Stomach (tissue), 4 donors: ENCODE measurements at regions not wholly inside any gene's neighbourhood (a gene's known extent, or its start where the extent isn't known, plus 50 kb on each side); places are given as distances from the start of the nearest gene placed in this dataset.

Source experiments
- CTCF ChIP-seq, 7 experiments: fragments of 450-650 bp in 4 of 7; fragments of 200-600 bp in 3 of 7; sonication (generic) in 3 of 7; IDR thresholded peaks; one replicate each; pipeline ENCODE4 v1.5.1; 2016 to 2019; ENCODE audit warnings: antibody characterized with exemption in 7 of 7, control low read depth in 2 of 7, mild to moderate bottlenecking in 1 of 7
- POLR2A ChIP-seq, 4 donors: fragments of 450-650 bp; IDR thresholded peaks; one replicate each; pipeline ENCODE4 v1.6.1; 2016; ENCODE audit warnings: antibody characterized with exemption in 4 of 4, control low read depth in 2 of 4, mild to moderate bottlenecking in 1 of 4, moderate library complexity in 1 of 4

GRCh38 chr2:120571015-120571728 lies 164.5 kb upstream of the GLI2 start:
- TF ChIP-seq POLR2A (IDR thresholded peaks at IDR 0.05), result no peak
- no peak for TF ChIP-seq CTCF (IDR thresholded peaks at IDR 0.05)
